ENCODE measurements at regions not wholly inside any gene's neighbourhood (a gene's known extent, or its start where the extent isn't known, plus 50 kb on each side); places are given as distances from the start of the nearest gene placed in this dataset.

GRCh38 chr13:106042996-106043581, 492.4 kb downstream of the EFNB2 start:
- intact Hi-C loops (cut with DNase I) = no loop called here
- no peaks in the 10 kb centered on the region for H3K9me3 ChIP-seq
- no peaks in the 10 kb centered on the region for H3K27me3 ChIP-seq
- no peaks in the 10 kb centered on the region for H3K36me3 ChIP-seq
- DNase-seq (ENCODE audit: extremely low spot score in 2 of 2) = no peak
- TF ChIP-seq POLR2AphosphoS5 (IDR thresholded peaks at IDR 0.05; ENCODE audit: insufficient read depth in 1 of 2, low read depth in 1 of 2) (no peak), POLR2A (IDR thresholded peaks at IDR 0.05) (no peak)
- TF ChIP-seq, protein P1, sequence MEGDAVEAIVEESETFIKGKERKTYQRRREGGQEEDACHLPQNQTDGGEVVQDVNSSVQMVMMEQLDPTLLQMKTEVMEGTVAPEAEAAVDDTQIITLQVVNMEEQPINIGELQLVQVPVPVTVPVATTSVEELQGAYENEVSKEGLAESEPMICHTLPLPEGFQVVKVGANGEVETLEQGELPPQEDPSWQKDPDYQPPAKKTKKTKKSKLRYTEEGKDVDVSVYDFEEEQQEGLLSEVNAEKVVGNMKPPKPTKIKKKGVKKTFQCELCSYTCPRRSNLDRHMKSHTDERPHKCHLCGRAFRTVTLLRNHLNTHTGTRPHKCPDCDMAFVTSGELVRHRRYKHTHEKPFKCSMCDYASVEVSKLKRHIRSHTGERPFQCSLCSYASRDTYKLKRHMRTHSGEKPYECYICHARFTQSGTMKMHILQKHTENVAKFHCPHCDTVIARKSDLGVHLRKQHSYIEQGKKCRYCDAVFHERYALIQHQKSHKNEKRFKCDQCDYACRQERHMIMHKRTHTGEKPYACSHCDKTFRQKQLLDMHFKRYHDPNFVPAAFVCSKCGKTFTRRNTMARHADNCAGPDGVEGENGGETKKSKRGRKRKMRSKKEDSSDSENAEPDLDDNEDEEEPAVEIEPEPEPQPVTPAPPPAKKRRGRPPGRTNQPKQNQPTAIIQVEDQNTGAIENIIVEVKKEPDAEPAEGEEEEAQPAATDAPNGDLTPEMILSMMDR (IDR thresholded peaks at IDR 0.05) = no peak
- H3K4me3 ChIP-seq = no peak overlapping the region
- no peak overlapping the region for H3K27ac ChIP-seq
- H3K4me1 ChIP-seq = no peaks in the 10 kb centered on the region

DNA sequence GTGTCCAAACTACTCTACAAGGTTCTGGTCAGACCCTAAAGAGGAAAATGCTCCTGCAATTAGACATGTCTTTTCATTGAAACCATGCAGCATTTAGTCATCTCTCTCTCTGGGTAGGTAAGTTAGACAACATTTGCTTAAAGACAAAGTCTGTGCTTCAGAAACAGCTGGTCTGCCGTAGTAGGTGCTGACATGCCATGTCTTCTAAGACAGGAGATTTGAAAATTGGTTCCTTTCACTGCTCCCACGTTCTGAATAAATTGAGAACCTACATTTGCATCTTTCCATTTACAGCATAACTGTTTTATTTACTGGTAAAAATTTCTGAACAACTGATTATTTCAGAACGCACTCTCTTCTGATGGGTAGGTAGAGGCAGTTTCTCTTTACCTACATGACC, 494.0 kb downstream of the EFNB2 start:
- Histone ChIP-seq H3K4me3 (no peak overlapping the region), H3K27ac (no peak overlapping the region), H3K4me1 (no peaks in the 10 kb centered on the region), H3K27me3 (no peaks in the 10 kb centered on the region), H3K36me3 (no peaks in the 10 kb centered on the region), H3K9me3 (no peaks in the 10 kb centered on the region)
- no peak for DNase-seq (ENCODE audit: extremely low spot score in 2 of 2)
- no peak for TF ChIP-seq POLR2A (IDR thresholded peaks at IDR 0.05)
- intact Hi-C loops (cut with DNase I) = no loop called here

DNA sequence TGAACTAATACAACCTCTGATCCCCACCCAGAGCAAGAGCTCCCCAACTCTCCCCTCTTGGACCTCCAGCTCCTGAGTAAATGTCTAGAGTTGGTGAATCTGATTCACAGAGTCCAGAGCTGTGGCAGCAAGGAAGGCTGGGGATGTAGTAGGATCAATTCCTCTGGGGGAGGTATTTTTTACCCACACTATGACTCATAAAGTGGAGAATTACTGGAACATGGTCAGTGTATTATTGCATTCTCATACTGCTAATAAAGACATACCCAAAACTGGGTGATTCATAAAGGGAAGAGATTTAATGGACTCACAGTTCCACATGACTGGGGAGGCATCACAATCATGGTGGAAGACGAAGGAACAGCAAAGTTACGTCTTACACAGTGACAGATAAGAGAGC, 496.7 kb downstream of the EFNB2 start:
- Histone ChIP-seq H3K27ac (no peak overlapping the region), H3K4me3 (no peak overlapping the region), H3K4me1 (no peaks in the 10 kb centered on the region), H3K9me3 (no peaks in the 10 kb centered on the region), H3K27me3 (no peaks in the 10 kb centered on the region), H3K36me3 (no peaks in the 10 kb centered on the region)
- DNase-seq (ENCODE audit: extremely low spot score in 2 of 2) = no peak
- TF ChIP-seq, protein P1 (IDR thresholded peaks at IDR 0.05) = no peak
- no peak for TF ChIP-seq POLR2A (IDR thresholded peaks at IDR 0.05)
- no peak for TF ChIP-seq POLR2AphosphoS5 (IDR thresholded peaks at IDR 0.05; ENCODE audit: insufficient read depth in 1 of 2, low read depth in 1 of 2)
- intact Hi-C loops (cut with DNase I) = no loop called here

GRCh38 chr13:106036870-106037269, 498.6 kb downstream of the EFNB2 start:
- no peaks in the 10 kb centered on the region for H3K9me3 ChIP-seq
- H3K27me3 ChIP-seq = no peaks in the 10 kb centered on the region
- no peaks in the 10 kb centered on the region for H3K36me3 ChIP-seq
- no peak overlapping the region for H3K4me3 ChIP-seq
- H3K27ac ChIP-seq = no peak overlapping the region
- no peak for DNase-seq (ENCODE audit: extremely low spot score in 2 of 2)
- intact Hi-C loops (cut with DNase I) = no loop called here
- TF ChIP-seq, protein P1 (IDR thresholded peaks at IDR 0.05) = no peak
- TF ChIP-seq POLR2A (IDR thresholded peaks at IDR 0.05) (no peak), POLR2AphosphoS5 (IDR thresholded peaks at IDR 0.05; ENCODE audit: insufficient read depth in 1 of 2, low read depth in 1 of 2) (no peak)
- no peaks in the 10 kb centered on the region for H3K4me1 ChIP-seq

DNA sequence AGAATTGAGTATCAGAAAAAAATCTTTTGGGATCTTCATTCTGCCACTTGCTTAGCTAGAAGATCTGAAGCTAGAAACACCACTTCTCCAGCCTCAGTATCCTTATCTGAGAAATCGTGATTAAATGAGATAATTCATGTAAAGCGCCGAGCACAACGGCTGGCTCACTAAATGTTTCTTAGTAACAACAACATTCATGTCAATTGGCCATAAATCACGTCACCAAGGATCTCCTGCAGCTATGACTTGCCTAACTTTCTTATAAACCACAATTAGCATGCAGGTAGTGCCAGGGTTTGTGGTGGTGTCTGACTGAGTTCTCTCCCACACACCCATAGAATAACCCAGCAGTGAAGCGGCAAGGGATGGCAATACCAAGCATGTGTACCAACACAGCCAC, 501.3 kb downstream of the EFNB2 start:
- Histone ChIP-seq H3K27me3 (no peaks in the 10 kb centered on the region), H3K36me3 (no peaks in the 10 kb centered on the region), H3K4me1 (no peaks in the 10 kb centered on the region), H3K27ac (no peak overlapping the region), H3K4me3 (no peak overlapping the region), H3K9me3 (no peaks in the 10 kb centered on the region)
- TF ChIP-seq POLR2AphosphoS5 (IDR thresholded peaks at IDR 0.05; ENCODE audit: insufficient read depth in 1 of 2, low read depth in 1 of 2) = no peak
- no peak for TF ChIP-seq POLR2A (IDR thresholded peaks at IDR 0.05)
- TF ChIP-seq, protein P1 (IDR thresholded peaks at IDR 0.05) = no peak
- intact Hi-C loops (cut with DNase I) = no loop called here
- DNase-seq (ENCODE audit: extremely low spot score in 2 of 2) = no peak

Measured in vagina (tissue), 2 donors.